IPS-20b (cell line): ENCODE measurements at regions not wholly inside any gene's neighbourhood (a gene's known extent, or its start where the extent isn't known, plus 50 kb on each side); places are given as distances from the start of the nearest gene placed in this dataset.

ENCODE experiments used
- H3K27ac ChIP-seq: one replicate; pipeline ENCODE4 v1.5.1; 2013; ENCODE audit warnings: low read length
- H3K27me3 ChIP-seq: 2 replicates; pipeline ENCODE4 v1.6.1; 2013; ENCODE audit warnings: mild to moderate bottlenecking, low read length, inconsistent platforms; ENCODE audit not compliant: insufficient read depth
- H3K36me3 ChIP-seq: 2 replicates; pipeline ENCODE4 v1.6.1; 2013; ENCODE audit warnings: low read depth, mild to moderate bottlenecking, inconsistent platforms, low read length, moderate library complexity; ENCODE audit not compliant: insufficient read depth
- H3K4me1 ChIP-seq: 2 replicates; pipeline ENCODE4 v1.6.1; 2013; ENCODE audit warnings: mild to moderate bottlenecking, control low read depth, inconsistent platforms, low read length, moderate library complexity; ENCODE audit not compliant: insufficient read depth
- H3K4me3 ChIP-seq: 2 replicates; pipeline ENCODE4 v1.5.1; 2013; ENCODE audit warnings: mild to moderate bottlenecking, low read length, inconsistent platforms
- H3K9ac ChIP-seq: 2 replicates; pipeline ENCODE4 v1.6.1; 2013; ENCODE audit warnings: low read depth, mild to moderate bottlenecking, inconsistent platforms, low read length, moderate library complexity
- H3K9me3 ChIP-seq: 2 replicates; pipeline ENCODE4 v1.6.1; 2013; ENCODE audit warnings: mild to moderate bottlenecking, low read depth, low read length, inconsistent platforms; ENCODE audit not compliant: insufficient read depth

GRCh38 chr18:67376372-67376771 lies 140.1 kb downstream of the DSEL start:
- Histone ChIP-seq H3K9me3 (no peaks in the 10 kb centered on the region), H3K36me3 (no peaks in the 10 kb centered on the region), H3K4me1 (no peaks in the 10 kb centered on the region), H3K27ac (no peak overlapping the region), H3K9ac (no peak overlapping the region), H3K27me3 (no peaks in the 10 kb centered on the region), H3K4me3 (no peak overlapping the region)

- no peaks in the 10 kb centered on the region for H3K36me3 ChIP-seq
- H3K9me3 ChIP-seq: no peaks in the 10 kb centered on the region
- no peak overlapping the region for H3K4me3 ChIP-seq
- no peaks in the 10 kb centered on the region for H3K27me3 ChIP-seq
- no peak overlapping the region for H3K9ac ChIP-seq
- no peaks in the 10 kb centered on the region for H3K4me1 ChIP-seq
- H3K27ac ChIP-seq: no peak overlapping the region
Measured at GRCh38 chr18:67373636-67374035, 142.9 kb downstream of the DSEL start.

- H3K9ac ChIP-seq: no peak overlapping the region
- no peak overlapping the region for H3K27ac ChIP-seq
- H3K27me3 ChIP-seq: no peaks in the 10 kb centered on the region
- H3K9me3 ChIP-seq: no peaks in the 10 kb centered on the region
- no peaks in the 10 kb centered on the region for H3K36me3 ChIP-seq
- no peak overlapping the region for H3K4me3 ChIP-seq
- no peaks in the 10 kb centered on the region for H3K4me1 ChIP-seq
Measured at GRCh38 chr18:67367540-67367939, 149.0 kb downstream of the DSEL start.

GRCh38 chr18:67363694-67364093 lies 152.8 kb downstream of the DSEL start:
- Histone ChIP-seq H3K9me3 (no peaks in the 10 kb centered on the region), H3K9ac (no peak overlapping the region), H3K36me3 (no peaks in the 10 kb centered on the region), H3K4me3 (no peak overlapping the region), H3K27ac (no peak overlapping the region), H3K4me1 (no peaks in the 10 kb centered on the region), H3K27me3 (no peaks in the 10 kb centered on the region)

GRCh38 chr18:67362906-67363305 lies 153.6 kb downstream of the DSEL start:
- Histone ChIP-seq H3K9me3 (no peaks in the 10 kb centered on the region), H3K4me3 (no peak overlapping the region), H3K36me3 (no peaks in the 10 kb centered on the region), H3K9ac (no peak overlapping the region), H3K27me3 (no peaks in the 10 kb centered on the region), H3K27ac (no peak overlapping the region), H3K4me1 (no peaks in the 10 kb centered on the region)

GRCh38 chr18:67359873-67360838 lies 156.4 kb downstream of the DSEL start:
- H3K27me3 ChIP-seq: no peaks in the 10 kb centered on the region
- no peaks in the 10 kb centered on the region for H3K36me3 ChIP-seq
- H3K9me3 ChIP-seq: no peaks in the 10 kb centered on the region
- no peak overlapping the region for H3K4me3 ChIP-seq
- H3K4me1 ChIP-seq: no peaks in the 10 kb centered on the region
- H3K9ac ChIP-seq: no peak overlapping the region
- H3K27ac ChIP-seq: no peak overlapping the region

GRCh38 chr18:67358947-67359346 lies 157.6 kb downstream of the DSEL start:
- no peaks in the 10 kb centered on the region for H3K36me3 ChIP-seq
- H3K27me3 ChIP-seq: no peaks in the 10 kb centered on the region
- no peak overlapping the region for H3K4me3 ChIP-seq
- H3K9ac ChIP-seq: no peak overlapping the region
- H3K27ac ChIP-seq: no peak overlapping the region
- H3K4me1 ChIP-seq: no peaks in the 10 kb centered on the region
- H3K9me3 ChIP-seq: no peaks in the 10 kb centered on the region

GRCh38 chr18:67354692-67355091 lies 161.8 kb downstream of the DSEL start:
- H3K36me3 ChIP-seq: no peaks in the 10 kb centered on the region
- no peaks in the 10 kb centered on the region for H3K27me3 ChIP-seq
- H3K27ac ChIP-seq: no peak overlapping the region
- H3K4me3 ChIP-seq: no peak overlapping the region
- H3K9me3 ChIP-seq: no peaks in the 10 kb centered on the region
- no peaks in the 10 kb centered on the region for H3K4me1 ChIP-seq
- no peak overlapping the region for H3K9ac ChIP-seq

- no peaks in the 10 kb centered on the region for H3K9me3 ChIP-seq
- no peak overlapping the region for H3K27ac ChIP-seq
- no peak overlapping the region for H3K9ac ChIP-seq
- H3K4me3 ChIP-seq: no peak overlapping the region
- no peaks in the 10 kb centered on the region for H3K27me3 ChIP-seq
- H3K36me3 ChIP-seq: no peaks in the 10 kb centered on the region
- no peaks in the 10 kb centered on the region for H3K4me1 ChIP-seq
Measured at GRCh38 chr18:67354091-67354490, 162.4 kb downstream of the DSEL start.

- Histone ChIP-seq H3K4me3 (no peak overlapping the region), H3K9ac (no peak overlapping the region)
Measured at GRCh38 chr18:67347438-67347837, 169.1 kb downstream of the DSEL start.

GRCh38 chr18:67342159-67342558 lies 174.4 kb downstream of the DSEL start:
- no peaks in the 10 kb centered on the region for H3K4me1 ChIP-seq
- no peak overlapping the region for H3K9ac ChIP-seq
- H3K36me3 ChIP-seq: no peaks in the 10 kb centered on the region
- no peak overlapping the region for H3K27ac ChIP-seq
- no peaks in the 10 kb centered on the region for H3K9me3 ChIP-seq
- no peak overlapping the region for H3K4me3 ChIP-seq
- H3K27me3 ChIP-seq: no peaks in the 10 kb centered on the region

More at GRCh38 chr18:67347438-67347837, 169.1 kb downstream of the DSEL start:
- Histone ChIP-seq H3K9me3 (no peaks in the 10 kb centered on the region), H3K27me3 (no peaks in the 10 kb centered on the region), H3K4me1 (no peaks in the 10 kb centered on the region), H3K27ac (no peak overlapping the region), H3K36me3 (no peaks in the 10 kb centered on the region)

GRCh38 chr18:67337696-67338095 lies 178.8 kb downstream of the DSEL start:
- Histone ChIP-seq H3K4me1 (no peaks in the 10 kb centered on the region), H3K27ac (no peak overlapping the region), H3K36me3 (no peaks in the 10 kb centered on the region), H3K4me3 (no peak overlapping the region), H3K9me3 (no peaks in the 10 kb centered on the region; the same call in 1 of the 2 replicates), H3K27me3 (no peaks in the 10 kb centered on the region), H3K9ac (no peak overlapping the region)
